Left colon (tissue), 2 donors: ENCODE measurements at regions not wholly inside any gene's neighbourhood (a gene's known extent, or its start where the extent isn't known, plus 50 kb on each side); places are given as distances from the start of the nearest gene placed in this dataset.
"Not testable (repeated sequence)": the region's sequence is repeated elsewhere in the genome, so short reads cannot be mapped to it uniquely, and the experiment has no call there.

Experiments
- ATAC-seq: fragments of 200-7000 bp; cut with Tn5 transposase; one replicate; pipeline ENCODE4 v1.9.1; 2020; ENCODE audit warnings: mild to moderate bottlenecking, moderate library complexity
- DNase-seq, 2 donors: peaks; one replicate each; pipeline ENCODE4 v3.0.0-alpha.2; 2020
- intact Hi-C, 2 donors: fragments of 100-400 bp; cut with DNase I in 1 of 2; cut with micrococcal nuclease in 1 of 2; formaldehyde crosslinking; loops; one replicate each; pipeline versions ENCODE4 v1.11.2 to v1.14.0; 2022; cut with DNase I, micrococcal nuclease
- donor health status: DM: no; HTN: no; CAD: no.
- donor health status: DM: yes; HTN: yes; CAD: no.

- intact Hi-C loops: no loop called here
- DNase-seq (no peak), ATAC-seq (no peak)
Observed at GRCh38 chr16:66196770-66197169, 169.7 kb upstream of the CDH5 start.

GRCh38 chr16:66194866-66195265, 171.6 kb upstream of the CDH5 start:
- intact Hi-C loops: no loop called here
- DNase-seq: no peak
- ATAC-seq: no peak

DNA sequence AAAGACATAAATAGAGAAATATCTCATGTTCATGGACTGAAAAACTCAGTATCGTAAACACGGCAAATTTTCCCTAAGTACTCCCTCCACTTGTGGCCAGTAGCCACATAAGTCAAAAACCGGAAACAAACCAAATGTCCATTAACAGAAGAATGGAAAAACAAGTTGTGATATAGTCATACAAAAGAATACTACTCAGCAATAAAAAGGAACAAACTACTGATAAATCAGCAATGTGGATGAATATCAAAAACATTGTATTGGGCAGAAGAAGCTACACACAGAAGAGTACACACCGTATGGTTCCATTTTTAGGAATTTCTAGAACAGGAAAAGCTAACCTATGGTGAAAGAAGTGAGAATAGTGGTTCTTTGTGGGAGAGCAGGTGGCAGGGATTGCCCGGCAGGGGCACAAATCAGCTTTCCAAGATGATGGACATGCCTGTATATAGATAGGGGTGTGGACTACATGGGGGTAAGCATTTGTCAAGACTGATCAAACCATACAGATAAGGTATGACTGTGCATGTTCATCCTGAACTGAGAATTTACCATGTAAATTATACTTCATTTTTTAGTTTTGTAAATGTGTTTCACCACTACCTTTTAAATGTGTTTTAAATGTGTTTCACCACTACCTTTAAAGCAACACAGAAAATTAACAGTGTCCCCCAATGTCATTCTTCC, 172.8 kb upstream of the CDH5 start:
- intact Hi-C loops: no loop called here
- ATAC-seq (no peak), DNase-seq (no peak)

GRCh38 chr16:66190411-66190810, 176.1 kb upstream of the CDH5 start:
- DNase-seq (no peak), ATAC-seq (no peak)
- intact Hi-C loops: no loop called here

DNA sequence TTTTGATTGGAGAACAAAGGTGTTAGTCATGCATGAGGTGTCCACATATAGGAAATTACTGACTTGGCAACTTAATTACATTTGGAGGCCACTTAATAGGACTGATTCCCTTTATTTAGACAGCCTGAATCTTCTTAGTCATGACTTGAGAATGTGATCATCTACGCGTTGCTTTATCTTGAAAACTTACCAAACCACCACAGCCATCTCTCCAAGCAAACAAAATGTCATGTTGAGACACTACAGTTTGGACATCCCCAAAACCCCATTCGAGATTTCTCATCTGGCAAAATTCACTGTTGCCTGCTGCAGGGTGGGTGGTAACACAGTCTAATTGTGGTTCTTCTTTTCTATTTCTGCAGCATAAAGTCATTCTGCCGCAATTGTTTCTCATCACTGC, 176.5 kb upstream of the CDH5 start:
- no peak for DNase-seq
- intact Hi-C loops: no loop called here
- no peak for ATAC-seq

- DNase-seq (no peak), ATAC-seq (no peak)
- intact Hi-C loops: no loop called here
Observed at GRCh38 chr16:66188917-66189725, 177.4 kb upstream of the CDH5 start.

DNA sequence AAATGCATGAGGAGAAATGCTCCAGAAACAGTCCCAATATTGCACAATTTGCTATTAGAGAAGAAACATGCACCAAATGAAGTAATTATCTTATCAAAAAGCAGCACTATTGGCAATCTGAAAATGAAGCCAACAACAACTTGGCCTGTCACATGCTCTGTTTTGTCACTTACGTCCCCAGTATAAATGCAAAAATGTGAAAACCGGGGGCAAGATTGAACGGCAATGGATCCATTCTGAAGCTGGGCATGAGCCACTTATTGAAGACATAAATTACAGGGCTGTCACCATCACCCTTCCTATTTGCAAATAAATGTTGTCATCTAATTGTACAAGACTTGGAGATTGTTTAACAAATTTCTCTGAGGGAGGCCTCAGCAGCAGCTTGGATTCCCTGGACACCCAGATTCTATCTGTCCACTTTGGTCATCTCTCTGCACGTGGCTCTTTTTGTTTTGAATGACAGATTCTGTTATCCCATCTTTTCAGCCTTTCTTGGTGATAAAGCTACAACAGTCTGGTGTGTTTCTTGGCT, 180.2 kb upstream of the CDH5 start:
- intact Hi-C loops: no loop called here
- no peak for ATAC-seq

DNA sequence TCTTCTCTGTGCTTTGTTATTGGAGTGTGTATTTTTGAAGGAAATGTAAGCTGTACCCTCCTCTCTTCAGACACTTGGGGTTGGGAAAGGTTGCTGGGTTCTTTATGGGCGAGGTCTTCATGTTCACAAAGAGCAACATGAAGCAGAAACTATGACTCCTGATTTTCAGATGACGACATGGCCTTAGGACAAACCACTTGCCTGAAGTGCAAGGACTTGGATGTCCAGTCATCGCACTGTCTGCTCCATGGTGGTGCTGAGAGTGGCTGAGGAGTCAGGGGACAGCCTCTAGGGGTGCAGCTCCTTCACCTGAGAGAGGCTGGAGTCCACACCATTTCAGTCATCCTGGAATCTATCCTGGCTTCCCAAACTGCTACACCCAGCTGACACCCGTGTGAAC, 183.9 kb upstream of the CDH5 start:
- DNase-seq (no peak), ATAC-seq (no peak)
- intact Hi-C loops: no loop called here

More for the DNA sequence above, 180.2 kb upstream of the CDH5 start:
- no peak for DNase-seq

DNA sequence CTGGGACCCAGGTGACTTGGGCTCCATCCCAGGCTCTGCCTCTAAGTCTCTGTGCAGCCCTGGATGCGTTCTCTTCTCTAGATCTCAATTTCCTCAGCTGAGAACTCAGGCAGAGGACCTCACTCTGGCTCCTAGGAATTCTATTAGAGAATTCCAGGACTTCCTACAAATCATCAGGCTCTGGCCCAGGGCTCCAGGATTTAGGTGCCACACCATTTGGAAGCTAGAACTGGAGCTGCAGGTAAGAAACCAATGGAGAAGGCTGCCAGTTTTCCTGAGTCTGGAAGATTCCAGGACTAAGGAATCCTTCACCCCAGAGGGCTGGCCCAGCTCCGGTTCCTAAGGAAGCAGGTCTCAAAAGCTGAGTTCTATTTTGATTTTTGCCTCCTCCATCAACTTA, 189.8 kb upstream of the CDH5 start:
- intact Hi-C loops: no loop called here
- no peak for ATAC-seq
- DNase-seq: no peak

- ATAC-seq (no peak), DNase-seq (no peak)
- intact Hi-C loops: no loop called here
Observed at GRCh38 chr16:66176111-66176510, 190.4 kb upstream of the CDH5 start.

GRCh38 chr16:66175636-66176035, 190.9 kb upstream of the CDH5 start:
- ATAC-seq (no peak), DNase-seq (no peak)
- intact Hi-C loops: no loop called here

DNA sequence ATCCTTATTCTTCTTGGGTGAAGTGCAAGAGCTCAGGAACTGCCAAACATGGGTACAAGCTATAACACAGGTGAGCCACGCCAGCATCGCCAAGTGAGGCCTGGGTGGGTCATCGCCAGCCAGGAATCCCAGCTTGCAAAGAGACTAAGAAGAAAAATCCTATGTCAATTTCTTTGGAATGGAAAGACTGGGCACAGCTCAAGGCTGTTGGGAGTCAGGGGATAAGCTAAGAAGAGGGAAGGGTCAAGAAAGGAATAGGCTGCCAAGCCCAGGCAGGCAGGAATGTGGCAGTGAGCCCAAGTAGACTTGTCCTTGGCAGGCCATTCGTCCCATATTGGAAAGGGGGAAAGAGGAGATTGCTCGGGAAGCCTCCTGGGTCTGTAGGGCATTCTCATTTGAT, 191.4 kb upstream of the CDH5 start:
- intact Hi-C loops: no loop called here
- DNase-seq: no peak

DNA sequence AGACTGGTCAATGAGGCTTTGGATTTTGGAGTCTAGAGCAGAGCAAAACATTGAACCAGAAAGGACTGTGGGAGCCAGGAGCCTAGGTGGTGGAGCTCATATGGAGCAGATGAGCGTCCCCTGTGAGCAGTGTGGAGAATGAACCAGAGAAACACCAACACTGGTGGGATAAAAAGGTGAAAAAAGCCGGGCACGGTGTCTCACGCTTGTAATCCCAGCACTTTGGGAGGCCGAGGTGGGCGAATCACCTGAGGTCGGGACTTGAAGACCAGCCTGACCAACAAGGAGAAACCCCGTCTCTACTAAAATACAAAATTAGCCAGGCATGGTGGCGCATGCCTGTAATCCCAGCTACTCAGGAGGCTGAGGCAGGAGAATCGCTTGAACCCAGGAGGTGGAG, 192.7 kb upstream of the CDH5 start:
- intact Hi-C loops, ATAC-seq, DNase-seq: not testable (repeated sequence)

More for the DNA sequence above, 191.4 kb upstream of the CDH5 start:
- no peak for ATAC-seq

DNA sequence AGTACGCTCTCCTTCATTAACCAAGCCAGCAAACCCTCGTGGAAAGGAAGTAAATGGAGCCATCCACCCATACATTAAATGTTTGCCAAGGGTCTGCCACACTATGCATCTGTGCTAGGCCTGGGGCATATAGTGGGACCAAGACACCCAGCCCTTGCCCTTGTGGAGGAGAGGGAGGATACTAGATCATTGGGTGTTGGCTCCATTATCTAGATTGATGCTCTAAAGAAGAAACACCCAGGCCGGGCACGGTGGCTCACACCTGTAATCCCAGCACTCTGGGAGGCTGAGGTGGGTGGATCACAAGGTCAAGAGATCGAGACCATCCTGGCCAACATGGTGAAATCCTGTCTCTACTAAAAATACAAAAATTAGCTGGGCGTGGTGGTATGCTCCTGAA, 193.3 kb upstream of the CDH5 start:
- intact Hi-C loops, DNase-seq, ATAC-seq: not testable (repeated sequence)

GRCh38 chr16:66172463-66172862, 194.0 kb upstream of the CDH5 start:
- DNase-seq (no peak), ATAC-seq (no peak)
- intact Hi-C loops: no loop called here

DNA sequence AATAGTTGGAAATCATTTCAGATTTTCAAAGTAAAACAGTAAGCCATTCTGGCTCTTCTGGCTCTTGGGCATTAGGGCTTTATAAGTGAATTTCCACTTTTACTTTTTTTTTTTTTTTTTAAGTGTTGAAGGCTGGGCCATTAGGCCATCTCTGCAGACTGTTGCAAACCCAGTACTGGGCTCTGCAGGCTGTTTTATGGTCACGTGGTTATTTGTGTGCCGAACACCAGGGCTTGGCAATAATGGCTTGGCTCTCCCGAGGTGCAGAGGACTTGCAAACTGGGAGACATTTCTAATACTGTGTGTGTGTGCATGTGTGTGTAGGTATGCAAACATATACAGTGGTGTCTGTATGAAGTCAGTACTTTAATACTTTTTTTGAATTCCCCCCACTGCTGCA, 194.9 kb upstream of the CDH5 start:
- intact Hi-C loops: no loop called here
- ATAC-seq (no peak), DNase-seq (no peak)

- ATAC-seq: no peak
- intact Hi-C loops: no loop called here
- DNase-seq: no peak
Observed at GRCh38 chr16:66170989-66171388, 195.5 kb upstream of the CDH5 start.

GRCh38 chr16:66169817-66170216, 196.7 kb upstream of the CDH5 start:
- intact Hi-C loops: no loop called here
- no peak for ATAC-seq
- no peak for DNase-seq

DNA sequence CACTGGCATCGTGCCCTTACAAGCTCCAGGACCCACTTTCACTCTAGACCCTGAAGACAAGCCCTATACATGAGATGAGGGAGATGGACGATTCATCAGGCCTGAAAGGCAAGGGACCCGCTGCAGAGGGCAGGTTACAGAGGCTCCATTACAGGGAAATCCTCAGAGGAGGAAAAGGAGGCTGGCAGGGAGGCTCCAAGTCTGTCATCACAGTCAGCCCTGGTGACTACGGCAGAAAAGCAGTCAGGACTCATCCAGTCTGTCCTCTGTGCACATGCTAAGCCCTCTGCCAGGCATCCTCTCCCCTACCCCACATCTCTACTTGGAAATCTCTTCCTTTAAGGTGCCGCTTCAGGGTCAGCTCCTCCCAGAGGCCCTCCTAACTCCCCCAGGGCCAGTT, 197.7 kb upstream of the CDH5 start:
- intact Hi-C loops: no loop called here
- DNase-seq: no peak
- no peak for ATAC-seq

GRCh38 chr16:66167564-66168291, 198.8 kb upstream of the CDH5 start:
- intact Hi-C loops: no loop called here
- ATAC-seq (no peak), DNase-seq (no peak)
